ENCODE measurements at regions not wholly inside any gene's neighbourhood (a gene's known extent, or its start where the extent isn't known, plus 50 kb on each side); places are given as distances from the start of the nearest gene placed in this dataset.

DNA sequence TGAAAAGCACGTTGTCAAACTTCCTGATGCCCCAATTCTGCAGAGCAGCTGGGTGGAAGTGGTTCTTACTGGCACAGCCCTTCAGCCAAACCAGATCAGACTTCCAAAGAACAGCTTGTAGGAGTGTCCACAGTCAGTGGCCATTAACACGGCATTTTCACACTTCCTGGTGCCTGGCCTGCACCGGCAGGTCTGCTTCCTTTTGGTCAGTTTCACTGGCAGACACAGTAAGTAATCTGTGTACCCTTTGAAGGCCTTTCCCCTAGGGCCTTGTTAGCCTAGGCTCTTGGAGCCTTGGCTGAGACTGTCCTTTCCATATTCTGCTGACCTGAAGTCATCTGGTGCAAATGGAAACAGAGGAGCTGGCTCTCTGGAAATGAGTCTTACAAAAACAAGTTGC, 297.5 kb upstream of the TNC start:
- TF ChIP-seq POLR2A (IDR thresholded peaks at IDR 0.05): no peak
- TF ChIP-seq, protein P1, sequence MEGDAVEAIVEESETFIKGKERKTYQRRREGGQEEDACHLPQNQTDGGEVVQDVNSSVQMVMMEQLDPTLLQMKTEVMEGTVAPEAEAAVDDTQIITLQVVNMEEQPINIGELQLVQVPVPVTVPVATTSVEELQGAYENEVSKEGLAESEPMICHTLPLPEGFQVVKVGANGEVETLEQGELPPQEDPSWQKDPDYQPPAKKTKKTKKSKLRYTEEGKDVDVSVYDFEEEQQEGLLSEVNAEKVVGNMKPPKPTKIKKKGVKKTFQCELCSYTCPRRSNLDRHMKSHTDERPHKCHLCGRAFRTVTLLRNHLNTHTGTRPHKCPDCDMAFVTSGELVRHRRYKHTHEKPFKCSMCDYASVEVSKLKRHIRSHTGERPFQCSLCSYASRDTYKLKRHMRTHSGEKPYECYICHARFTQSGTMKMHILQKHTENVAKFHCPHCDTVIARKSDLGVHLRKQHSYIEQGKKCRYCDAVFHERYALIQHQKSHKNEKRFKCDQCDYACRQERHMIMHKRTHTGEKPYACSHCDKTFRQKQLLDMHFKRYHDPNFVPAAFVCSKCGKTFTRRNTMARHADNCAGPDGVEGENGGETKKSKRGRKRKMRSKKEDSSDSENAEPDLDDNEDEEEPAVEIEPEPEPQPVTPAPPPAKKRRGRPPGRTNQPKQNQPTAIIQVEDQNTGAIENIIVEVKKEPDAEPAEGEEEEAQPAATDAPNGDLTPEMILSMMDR (IDR thresholded peaks at IDR 0.05): no peak
- no peak for TF ChIP-seq POLR2AphosphoS5 (IDR thresholded peaks at IDR 0.05)

All from prostate gland (tissue), 2 donors.